ENCODE measurements at regions not wholly inside any gene's neighbourhood (a gene's known extent, or its start where the extent isn't known, plus 50 kb on each side); places are given as distances from the start of the nearest gene placed in this dataset.
"Not testable (repeated sequence)": the region's sequence is repeated elsewhere in the genome, so short reads cannot be mapped to it uniquely, and the experiment has no call there.

- DNase-seq (ENCODE audit: low read depth in 2 of 2): no peak
Measured at GRCh38 chr7:119994928-119995327, 278.0 kb upstream of the KCND2 start.

DNA sequence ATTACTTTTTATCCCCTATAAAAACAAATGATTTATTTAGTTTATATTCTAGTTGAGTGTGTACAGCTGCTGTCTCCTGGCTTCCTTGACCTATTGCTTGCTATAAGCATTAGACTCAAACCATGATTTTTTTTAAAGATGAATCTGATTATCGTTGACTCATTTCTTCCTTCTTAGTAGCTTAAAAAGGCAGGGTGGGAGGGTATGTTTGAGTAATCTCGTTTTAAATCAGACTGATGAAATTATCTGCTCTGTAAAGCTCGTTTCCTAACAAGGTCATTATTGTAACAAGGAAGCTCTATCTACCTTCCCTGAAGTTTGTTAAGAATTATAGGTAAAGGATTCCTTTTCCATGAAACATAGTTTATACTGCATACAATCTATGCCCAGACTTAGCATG, 276.3 kb upstream of the KCND2 start:
- DNase-seq (ENCODE audit: low read depth in 2 of 2): no peak

- no peak for DNase-seq (ENCODE audit: low read depth in 2 of 2)
Measured at GRCh38 chr7:119999738-120000475, 273.1 kb upstream of the KCND2 start.

DNA sequence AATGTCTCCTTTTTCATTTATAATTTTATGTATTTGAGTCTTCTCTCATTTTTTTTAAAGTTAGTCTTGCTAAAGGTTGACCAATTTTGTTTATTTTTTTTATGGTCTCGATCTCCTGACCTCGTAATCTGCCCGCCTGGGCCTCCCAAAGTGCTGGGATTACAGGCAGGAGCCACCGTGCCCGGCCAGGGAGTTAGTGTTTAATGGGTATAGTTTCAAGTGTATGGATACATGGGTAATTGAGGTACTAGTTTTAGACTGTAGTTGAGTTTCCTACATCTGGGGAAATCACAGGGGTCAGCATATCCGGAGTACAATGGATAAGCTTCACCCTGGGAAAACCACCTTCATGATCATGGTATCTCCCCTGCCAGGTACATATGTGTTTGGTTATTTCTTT, 267.3 kb upstream of the KCND2 start:
- DNase-seq (ENCODE audit: low read depth in 2 of 2): no peak

- not testable (repeated sequence) for DNase-seq (ENCODE audit: low read depth in 2 of 2)
Measured at GRCh38 chr7:120014301-120014700, 258.7 kb upstream of the KCND2 start.

DNA sequence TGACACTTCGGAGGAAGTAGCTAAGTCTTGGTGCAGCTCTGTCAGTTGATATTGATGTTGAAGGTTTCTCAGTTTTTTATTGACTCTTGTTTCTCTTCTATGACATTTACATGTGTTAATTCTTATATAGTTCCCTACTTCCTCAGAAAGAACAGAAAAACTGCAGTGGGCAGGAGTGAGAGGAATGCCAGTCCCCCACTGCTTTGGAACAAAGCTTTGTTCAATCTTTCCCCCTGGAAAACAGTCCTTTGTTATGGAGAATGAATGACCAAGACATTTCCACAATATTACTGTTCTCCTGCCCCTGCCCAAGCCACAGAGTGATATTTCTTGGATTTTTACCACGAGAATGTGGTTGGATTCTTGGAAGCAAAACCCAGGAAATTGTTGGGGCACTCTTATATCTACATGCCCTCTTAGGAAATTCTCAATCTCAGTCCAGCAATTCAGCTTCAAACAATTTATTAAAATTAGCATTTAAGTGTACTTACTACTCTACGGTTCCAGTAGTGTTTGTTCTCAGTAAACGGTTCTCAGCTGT, 258.0 kb upstream of the KCND2 start:
- no peak for DNase-seq (ENCODE audit: low read depth in 2 of 2)

DNA sequence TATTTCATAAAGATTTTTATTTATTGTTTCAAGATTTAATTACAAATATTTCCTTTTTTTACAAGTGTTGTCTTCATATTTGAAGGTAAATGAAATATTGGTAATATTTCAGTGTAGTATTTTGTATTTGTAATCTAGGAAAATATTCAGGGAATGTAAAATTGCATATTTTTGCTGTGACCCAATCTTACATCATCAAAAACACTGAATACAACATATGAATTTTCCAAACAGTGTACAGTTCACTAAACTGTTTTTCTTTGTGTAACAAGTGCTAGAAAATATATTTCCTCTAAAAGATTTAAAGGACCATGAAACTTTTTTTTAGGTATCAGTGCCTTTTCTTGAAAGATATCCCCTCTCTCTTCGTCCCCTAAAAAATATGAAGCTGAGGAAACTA, 251.9 kb upstream of the KCND2 start:
- DNase-seq (ENCODE audit: low read depth in 2 of 2): no peak

DNA sequence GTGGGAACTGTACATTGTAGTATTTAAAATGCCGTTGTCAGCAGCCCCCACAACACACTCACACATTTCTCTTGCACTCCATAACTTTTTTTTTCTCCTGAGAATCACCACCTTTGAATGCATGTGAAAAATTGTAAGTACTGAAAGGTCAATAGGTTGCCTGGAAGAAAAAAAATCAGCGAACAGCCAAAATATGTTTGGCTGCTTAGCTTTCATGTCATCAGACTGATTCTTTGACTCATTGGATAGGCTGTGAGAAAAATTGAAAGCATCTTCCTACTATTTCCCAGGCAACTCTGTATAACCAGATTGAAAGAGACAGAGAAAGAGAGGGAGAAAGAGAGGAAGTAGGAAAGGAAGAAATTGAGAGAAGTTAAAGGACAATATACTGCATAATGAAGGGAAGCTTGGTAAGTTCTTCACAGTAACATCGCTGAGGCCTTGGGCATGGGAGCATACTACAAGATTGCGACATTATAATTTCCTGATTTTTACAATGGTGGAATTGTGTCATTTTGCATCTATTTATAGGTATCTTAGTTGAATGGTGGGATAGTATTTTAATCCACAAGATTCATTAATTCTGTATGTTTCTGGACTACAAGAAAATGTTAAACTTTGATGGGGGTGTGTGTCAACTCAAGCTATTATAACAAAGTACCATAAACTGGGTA, 249.3 kb upstream of the KCND2 start:
- no peak for DNase-seq (ENCODE audit: low read depth in 2 of 2)

DNA sequence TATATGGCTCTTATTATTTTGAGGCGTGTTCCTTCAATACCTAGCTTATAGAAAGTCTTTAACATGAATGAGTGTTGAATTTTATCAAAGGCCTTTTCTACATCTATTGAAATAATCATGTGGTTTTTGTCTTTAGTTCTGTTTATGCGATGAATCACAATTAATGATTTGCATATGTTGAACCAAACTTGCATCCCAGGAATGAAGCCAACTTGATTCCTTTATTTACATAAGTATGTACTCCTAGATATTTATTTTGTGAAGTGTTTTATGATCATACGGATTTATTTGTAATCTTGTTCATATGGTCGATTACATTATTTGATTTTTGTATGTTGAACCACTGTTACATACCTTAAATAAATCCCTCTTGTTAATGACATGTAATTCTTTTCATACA, 244.3 kb upstream of the KCND2 start:
- DNase-seq (ENCODE audit: low read depth in 2 of 2): no peak

DNA sequence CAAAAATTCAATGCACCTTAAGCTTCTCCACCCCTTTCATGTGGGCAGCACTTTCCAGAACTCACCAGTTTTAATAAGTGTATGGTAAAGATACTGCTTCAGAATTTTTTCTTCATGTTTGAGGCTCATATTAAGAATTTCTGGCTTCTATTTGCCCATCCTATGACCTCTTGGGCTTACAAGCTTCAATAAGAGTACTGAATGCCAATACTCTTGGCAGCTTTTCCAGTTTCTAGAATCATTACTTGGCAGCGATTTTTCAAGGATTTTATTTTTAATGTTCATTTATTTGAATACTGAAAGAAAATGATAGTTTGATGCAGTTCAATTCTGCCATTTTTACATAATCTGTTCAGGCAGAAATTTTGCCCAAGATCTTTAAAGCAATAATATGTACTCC, 242.1 kb upstream of the KCND2 start:
- no peak for DNase-seq (ENCODE audit: low read depth in 2 of 2)

DNA sequence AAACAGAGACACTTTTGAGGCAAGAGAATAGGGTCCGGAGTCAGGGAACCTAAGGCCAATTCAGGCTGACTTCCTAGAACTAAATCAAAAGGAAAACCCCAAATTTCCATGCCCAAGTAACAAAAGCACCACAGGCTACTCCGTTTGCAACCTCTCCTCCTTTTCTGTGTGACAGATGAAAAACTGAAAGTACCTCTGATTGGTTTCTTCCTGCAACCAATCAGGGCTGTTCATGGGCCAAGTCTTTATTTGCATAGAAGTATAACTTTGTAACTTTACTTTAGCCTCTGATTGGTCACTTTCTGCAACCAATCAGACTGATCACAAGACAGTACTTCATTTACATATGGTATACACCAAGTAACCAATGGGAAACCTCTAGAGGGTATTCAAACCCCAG, 239.9 kb upstream of the KCND2 start:
- no peak for DNase-seq (ENCODE audit: low read depth in 2 of 2)

GRCh38 chr7:120039138-120039537, 233.8 kb upstream of the KCND2 start:
- no peak for DNase-seq (ENCODE audit: low read depth in 2 of 2)

GRCh38 chr7:120041798-120042197, 231.2 kb upstream of the KCND2 start:
- no peak for DNase-seq (ENCODE audit: low read depth in 2 of 2)

DNA sequence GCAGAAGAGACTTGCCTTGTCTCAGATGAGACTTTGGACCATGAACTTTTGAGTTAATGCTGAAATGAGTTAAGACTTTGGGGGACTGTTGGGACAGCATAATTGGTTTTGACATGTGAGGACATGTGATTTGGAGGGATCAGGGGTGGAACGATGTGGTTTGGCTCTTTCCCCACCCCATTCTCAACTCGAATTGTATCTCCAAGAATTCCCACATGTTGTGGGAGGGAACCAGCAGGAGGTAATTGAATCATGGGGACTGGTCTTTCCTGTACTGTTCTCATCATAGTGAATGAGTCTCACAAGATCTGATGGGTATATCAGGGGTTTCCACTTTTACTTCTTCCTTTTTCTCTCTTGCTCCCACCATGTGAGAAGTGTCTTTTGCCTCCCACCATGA, 229.7 kb upstream of the KCND2 start:
- DNase-seq (ENCODE audit: low read depth in 2 of 2): no peak

DNA sequence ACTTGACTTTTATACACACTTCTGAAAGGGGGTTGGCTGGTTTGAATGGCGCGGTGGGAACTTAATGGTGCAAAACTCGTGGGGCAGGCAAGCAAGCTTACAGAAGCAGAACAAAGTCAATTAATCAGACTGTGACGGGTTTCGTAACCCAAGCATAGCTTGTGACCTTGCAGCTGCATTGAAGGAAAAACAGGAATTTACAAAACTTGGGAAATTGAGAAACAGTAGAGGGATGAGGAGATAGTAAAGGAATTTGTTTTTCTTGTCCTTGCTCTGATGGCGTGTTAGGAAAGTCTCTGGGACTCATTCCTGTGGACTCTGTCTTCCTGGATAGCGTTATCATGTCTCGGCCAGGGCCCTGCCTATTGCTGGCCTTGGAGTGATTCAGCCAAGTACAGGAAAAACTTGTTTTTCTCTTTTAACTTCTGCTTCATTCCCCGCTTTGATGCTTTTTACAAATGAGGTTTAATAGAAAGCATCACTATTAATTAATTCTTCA, 220.0 kb upstream of the KCND2 start:
- no peak for DNase-seq (ENCODE audit: low read depth in 2 of 2)

DNA sequence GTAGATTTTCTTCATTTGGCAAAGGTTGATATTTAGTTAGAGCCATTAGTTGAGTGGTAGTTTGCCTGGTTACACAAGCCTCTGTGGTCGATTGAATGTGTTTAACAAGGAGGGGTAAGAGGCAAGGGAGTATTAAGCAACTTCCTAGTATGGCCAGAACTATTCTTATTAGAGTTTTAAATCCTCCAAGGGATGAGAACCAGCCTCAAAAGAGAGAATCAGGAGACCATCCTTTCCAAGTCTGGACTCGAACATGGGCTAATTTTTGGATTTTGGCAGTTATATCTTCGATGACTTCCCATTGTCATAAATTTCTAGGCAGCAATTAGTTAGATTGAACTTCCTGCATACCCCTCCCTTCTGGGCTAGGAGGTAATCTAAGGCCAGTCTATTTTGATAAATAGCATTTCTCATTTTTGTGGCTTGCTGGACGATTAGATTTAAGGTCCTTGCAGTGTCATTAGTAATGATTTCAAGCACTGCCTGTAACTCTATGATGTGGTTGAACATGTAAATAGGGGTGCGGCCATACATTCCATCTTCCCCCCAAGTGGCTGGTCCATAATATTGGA, 219.5 kb upstream of the KCND2 start:
- no peak for DNase-seq (ENCODE audit: low read depth in 2 of 2)

DNA sequence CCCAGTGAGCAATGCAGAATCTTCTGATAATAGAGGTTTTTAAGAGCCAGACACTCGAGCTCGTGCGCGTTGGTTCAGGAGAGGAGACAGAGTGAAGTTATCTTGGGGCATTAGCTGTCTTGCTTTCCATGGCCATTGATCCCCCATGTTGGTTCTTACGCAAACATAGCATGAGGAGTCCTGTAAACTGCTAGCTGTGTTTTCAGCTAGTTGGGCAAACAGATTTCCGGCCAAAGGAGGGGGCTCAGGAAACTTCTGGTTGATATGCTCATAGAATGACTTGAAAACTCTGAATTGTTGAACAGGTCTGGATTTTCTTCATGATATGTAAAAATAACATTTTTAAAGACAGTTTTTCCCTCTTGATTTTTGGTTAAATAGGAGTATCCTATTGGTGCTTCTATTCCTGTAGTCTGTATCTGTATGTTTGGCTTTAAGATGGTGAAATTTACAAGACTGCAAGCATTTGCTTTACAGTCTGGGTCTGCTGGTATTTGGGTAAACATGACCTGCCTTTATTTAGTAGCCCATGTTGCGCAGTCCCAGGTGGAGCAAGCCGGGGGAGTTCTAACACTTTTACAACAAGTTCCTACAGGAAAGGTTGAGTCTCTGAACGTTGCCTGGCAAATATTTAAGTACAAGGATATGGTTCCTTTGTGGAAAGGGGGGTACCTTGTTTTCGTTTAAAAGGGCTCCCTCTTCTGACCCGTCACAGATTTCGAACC, 218.4 kb upstream of the KCND2 start:
- no peak for DNase-seq (ENCODE audit: low read depth in 2 of 2)

GRCh38 chr7:120055300-120055699, 217.7 kb upstream of the KCND2 start:
- DNase-seq (ENCODE audit: low read depth in 2 of 2): no peak

- no peak for DNase-seq (ENCODE audit: low read depth in 2 of 2)
Measured at GRCh38 chr7:120056227-120056626, 216.7 kb upstream of the KCND2 start.

DNA sequence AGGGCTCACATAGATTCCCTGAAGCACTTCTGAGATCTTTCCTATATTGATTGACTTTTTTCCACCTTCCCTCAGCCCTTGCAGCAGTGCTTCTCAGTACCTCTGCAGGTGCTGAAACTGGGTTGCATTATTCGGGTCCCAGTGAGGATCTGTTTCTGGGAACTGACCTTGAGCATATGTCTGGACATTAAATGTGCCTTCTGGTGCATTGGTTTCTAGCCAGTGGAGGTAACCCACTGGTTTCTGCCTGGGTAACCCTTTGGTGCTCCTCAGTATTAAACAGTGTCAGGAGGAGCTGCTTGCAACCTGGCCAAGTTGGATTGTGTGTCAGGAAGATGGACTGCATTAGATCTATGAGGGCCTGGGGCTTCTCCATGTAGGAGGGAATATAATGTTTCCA, 213.3 kb upstream of the KCND2 start:
- DNase-seq (ENCODE audit: low read depth in 2 of 2): no peak

DNA sequence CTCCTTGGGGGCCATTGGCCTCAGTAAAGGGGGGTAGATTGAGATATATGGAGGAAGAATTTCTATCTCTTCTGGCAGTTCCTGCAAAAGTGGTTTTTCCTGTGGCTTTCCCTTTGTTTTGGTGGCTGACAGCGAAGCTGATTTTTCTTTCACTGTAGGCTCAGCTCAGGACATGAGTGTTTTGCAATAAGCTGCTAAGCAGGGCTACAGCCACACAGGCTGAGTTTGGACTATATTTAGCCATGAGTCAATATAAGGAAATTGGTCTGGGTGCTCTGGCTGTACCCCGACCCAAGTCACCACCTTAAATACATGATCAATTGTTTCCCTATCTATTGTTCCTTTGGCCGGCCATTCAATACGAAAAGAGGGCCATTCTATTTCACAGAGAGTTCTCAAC, 212.7 kb upstream of the KCND2 start:
- no peak for DNase-seq (ENCODE audit: low read depth in 2 of 2)

- no peak for DNase-seq (ENCODE audit: low read depth in 2 of 2)
Measured at GRCh38 chr7:120060875-120061274, 212.1 kb upstream of the KCND2 start.

Data from stimulated activated CD4-positive, alpha-beta T cell treated with anti-CD3 and anti-CD28 coated beads, Interleukin-12 subunit alpha, Interleukin-12 subunit beta, amount 100 ng/mL, for 24 hours (primary cell).